ENCODE measurements at regions not wholly inside any gene's neighbourhood (a gene's known extent, or its start where the extent isn't known, plus 50 kb on each side); places are given as distances from the start of the nearest gene placed in this dataset.

DNA sequence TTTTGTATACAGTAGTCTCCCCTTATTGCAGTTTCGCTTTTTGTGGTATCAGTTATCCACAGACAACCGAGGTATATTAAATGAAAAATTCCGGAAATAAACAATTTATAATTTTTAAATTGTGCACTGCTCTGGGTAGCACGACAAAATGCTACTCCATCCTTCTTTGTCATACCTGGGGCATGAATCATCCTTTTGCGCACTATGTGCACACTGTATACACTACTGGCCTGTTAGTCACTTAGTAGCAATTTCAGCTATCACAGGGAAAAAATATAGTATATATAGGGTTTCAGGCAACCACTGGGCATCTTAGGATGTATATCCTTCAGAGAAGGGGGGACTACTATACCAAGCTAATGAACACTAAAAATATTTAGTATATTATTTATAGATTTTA, 198.8 kb upstream of the FAT4 start:
- no peak for DNase-seq
- intact Hi-C loops (cut with DNase I; ENCODE audit: low total_unique reads), result no loop called here
- H3K36me3 ChIP-seq (ENCODE audit: low read depth, missing control alignments), result no peaks in the 10 kb centered on the region
- no peaks in the 10 kb centered on the region for H3K27me3 ChIP-seq
- no peaks in the 10 kb centered on the region for H3K4me1 ChIP-seq
- 86 to 94% methylated on average over 5 of the region's 5 CpGs for WGBS, 2 donors
- no peak overlapping the region for H3K27ac ChIP-seq
- H3K4me3 ChIP-seq, result no peak overlapping the region
- no peak for TF ChIP-seq POLR2A (IDR thresholded peaks at IDR 0.05)
- TF ChIP-seq, protein P1, sequence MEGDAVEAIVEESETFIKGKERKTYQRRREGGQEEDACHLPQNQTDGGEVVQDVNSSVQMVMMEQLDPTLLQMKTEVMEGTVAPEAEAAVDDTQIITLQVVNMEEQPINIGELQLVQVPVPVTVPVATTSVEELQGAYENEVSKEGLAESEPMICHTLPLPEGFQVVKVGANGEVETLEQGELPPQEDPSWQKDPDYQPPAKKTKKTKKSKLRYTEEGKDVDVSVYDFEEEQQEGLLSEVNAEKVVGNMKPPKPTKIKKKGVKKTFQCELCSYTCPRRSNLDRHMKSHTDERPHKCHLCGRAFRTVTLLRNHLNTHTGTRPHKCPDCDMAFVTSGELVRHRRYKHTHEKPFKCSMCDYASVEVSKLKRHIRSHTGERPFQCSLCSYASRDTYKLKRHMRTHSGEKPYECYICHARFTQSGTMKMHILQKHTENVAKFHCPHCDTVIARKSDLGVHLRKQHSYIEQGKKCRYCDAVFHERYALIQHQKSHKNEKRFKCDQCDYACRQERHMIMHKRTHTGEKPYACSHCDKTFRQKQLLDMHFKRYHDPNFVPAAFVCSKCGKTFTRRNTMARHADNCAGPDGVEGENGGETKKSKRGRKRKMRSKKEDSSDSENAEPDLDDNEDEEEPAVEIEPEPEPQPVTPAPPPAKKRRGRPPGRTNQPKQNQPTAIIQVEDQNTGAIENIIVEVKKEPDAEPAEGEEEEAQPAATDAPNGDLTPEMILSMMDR (IDR thresholded peaks at IDR 0.05), result no peak
- no peaks in the 10 kb centered on the region for H3K9me3 ChIP-seq

DNA sequence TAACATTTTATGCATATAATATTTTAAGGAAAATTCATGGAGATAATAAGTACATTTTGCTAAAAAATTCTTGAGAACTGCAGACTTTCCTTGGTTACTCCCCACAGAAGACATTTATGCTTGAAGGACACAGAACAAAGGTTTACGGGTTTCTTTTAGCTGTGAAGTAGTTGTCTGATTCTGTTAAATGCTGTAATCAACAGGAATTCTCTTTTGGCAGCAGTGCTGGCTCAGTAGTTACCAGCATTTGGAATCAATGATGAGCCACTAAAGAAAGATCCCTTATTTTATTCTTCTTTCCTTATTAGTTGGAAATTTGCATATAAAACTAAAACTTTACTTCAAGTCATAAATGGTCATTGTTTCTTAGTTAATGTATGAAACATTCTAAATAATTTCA, 199.3 kb upstream of the FAT4 start:
- TF ChIP-seq, protein P1 (IDR thresholded peaks at IDR 0.05), result no peak
- no peak for TF ChIP-seq POLR2A (IDR thresholded peaks at IDR 0.05)
- Histone ChIP-seq H3K4me3 (no peak overlapping the region), H3K27me3 (no peaks in the 10 kb centered on the region), H3K9me3 (no peaks in the 10 kb centered on the region), H3K4me1 (no peaks in the 10 kb centered on the region), H3K36me3 (ENCODE audit: low read depth, missing control alignments) (no peaks in the 10 kb centered on the region), H3K27ac (no peak overlapping the region)
- no peak for DNase-seq
- intact Hi-C loops (cut with DNase I; ENCODE audit: low total_unique reads), result no loop called here
- 13 to 33% methylated on average over 1 of the region's 1 CpG for WGBS, 2 donors

DNA sequence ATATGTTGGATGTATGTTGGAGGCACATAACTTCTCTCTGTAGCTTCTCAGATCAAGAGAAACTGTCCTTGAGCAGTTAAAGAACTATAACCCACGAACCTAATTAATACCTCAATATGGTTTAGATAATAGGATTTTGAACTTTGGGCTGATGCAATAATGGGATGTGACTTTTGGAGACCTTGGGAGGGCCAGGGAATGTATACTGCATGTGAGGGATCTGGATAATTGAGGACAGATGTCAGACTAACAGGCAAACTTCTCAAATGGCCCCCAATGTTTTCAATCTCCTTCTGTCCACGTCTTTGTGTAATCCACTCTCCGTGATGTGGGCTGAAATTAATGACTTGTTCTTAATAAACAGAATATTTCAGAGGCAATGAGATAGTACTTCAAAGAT, 202.2 kb upstream of the FAT4 start:
- Histone ChIP-seq H3K27ac (no peak overlapping the region), H3K9me3 (no peaks in the 10 kb centered on the region), H3K4me3 (no peak overlapping the region), H3K4me1 (no peaks in the 10 kb centered on the region), H3K36me3 (ENCODE audit: low read depth, missing control alignments) (no peaks in the 10 kb centered on the region), H3K27me3 (no peaks in the 10 kb centered on the region)
- TF ChIP-seq, protein P1 (IDR thresholded peaks at IDR 0.05), result no peak
- no peak for TF ChIP-seq POLR2A (IDR thresholded peaks at IDR 0.05)
- intact Hi-C loops (cut with DNase I; ENCODE audit: low total_unique reads), result no loop called here
- 87% methylated on average over 3 of the region's 3 CpGs for WGBS, 2 donors
- DNase-seq, result no peak

DNA sequence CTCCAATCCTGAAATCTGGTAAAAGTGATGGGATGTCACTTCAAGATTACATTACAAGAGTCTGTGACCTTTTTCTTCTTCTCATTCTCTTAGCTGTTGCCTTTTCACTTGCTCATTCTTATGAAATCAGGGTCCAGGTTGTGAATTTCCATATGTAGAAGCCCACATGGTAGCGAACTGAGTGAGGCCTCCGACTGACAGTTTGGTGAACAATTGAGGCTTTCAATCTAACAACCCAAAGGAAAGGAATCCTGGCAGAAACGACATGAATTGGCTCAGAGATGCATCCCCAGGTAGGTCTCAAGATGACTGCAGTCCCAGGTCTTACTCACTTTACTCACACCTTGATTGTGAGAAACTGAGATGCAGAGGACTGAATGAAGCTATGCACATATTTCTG, 203.4 kb upstream of the FAT4 start:
- Histone ChIP-seq H3K4me3 (no peak overlapping the region), H3K4me1 (no peaks in the 10 kb centered on the region), H3K27ac (no peak overlapping the region), H3K27me3 (no peaks in the 10 kb centered on the region), H3K9me3 (no peaks in the 10 kb centered on the region), H3K36me3 (ENCODE audit: low read depth, missing control alignments) (no peaks in the 10 kb centered on the region)
- no peak for TF ChIP-seq POLR2A (IDR thresholded peaks at IDR 0.05)
- TF ChIP-seq, protein P1 (IDR thresholded peaks at IDR 0.05), result no peak
- intact Hi-C loops (cut with DNase I; ENCODE audit: low total_unique reads), result no loop called here
- DNase-seq, result no peak
- WGBS, 2 donors, result 78 to 85% methylated on average over 3 of the region's 3 CpGs

DNA sequence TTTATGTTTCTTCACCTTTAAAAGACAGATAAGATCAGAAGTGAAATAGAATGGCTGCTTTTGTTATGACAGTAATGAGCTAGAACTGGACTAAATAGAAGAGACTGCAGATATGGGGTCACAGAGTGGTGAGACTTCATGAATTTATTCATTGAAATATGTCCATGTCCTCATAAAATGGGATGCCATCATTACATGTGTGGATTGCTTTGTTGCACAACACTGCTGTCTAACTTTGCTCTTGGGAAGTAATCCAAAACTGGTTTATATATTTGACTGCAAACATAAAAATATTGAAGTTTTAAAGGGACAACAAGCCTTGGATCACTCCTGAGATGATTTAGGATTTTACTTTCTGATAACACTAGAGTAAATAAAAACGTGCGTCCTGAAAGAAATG, 209.2 kb upstream of the FAT4 start:
- Histone ChIP-seq H3K36me3 (ENCODE audit: low read depth, missing control alignments) (no peaks in the 10 kb centered on the region), H3K9me3 (no peaks in the 10 kb centered on the region), H3K4me3 (no peak overlapping the region), H3K4me1 (no peaks in the 10 kb centered on the region), H3K27me3 (no peaks in the 10 kb centered on the region), H3K27ac (no peak overlapping the region)
- 48 to 65% methylated on average over 2 of the region's 2 CpGs for WGBS, 2 donors
- TF ChIP-seq, protein P1 (IDR thresholded peaks at IDR 0.05), result no peak
- TF ChIP-seq POLR2A (IDR thresholded peaks at IDR 0.05), result no peak
- intact Hi-C loops (cut with DNase I; ENCODE audit: low total_unique reads), result no loop called here
- no peak for DNase-seq

Data from testis (tissue), 2 donors.